ENCODE measurements at regions not wholly inside any gene's neighbourhood (a gene's known extent, or its start where the extent isn't known, plus 50 kb on each side); places are given as distances from the start of the nearest gene placed in this dataset.

- TF ChIP-seq, protein P1, sequence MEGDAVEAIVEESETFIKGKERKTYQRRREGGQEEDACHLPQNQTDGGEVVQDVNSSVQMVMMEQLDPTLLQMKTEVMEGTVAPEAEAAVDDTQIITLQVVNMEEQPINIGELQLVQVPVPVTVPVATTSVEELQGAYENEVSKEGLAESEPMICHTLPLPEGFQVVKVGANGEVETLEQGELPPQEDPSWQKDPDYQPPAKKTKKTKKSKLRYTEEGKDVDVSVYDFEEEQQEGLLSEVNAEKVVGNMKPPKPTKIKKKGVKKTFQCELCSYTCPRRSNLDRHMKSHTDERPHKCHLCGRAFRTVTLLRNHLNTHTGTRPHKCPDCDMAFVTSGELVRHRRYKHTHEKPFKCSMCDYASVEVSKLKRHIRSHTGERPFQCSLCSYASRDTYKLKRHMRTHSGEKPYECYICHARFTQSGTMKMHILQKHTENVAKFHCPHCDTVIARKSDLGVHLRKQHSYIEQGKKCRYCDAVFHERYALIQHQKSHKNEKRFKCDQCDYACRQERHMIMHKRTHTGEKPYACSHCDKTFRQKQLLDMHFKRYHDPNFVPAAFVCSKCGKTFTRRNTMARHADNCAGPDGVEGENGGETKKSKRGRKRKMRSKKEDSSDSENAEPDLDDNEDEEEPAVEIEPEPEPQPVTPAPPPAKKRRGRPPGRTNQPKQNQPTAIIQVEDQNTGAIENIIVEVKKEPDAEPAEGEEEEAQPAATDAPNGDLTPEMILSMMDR (IDR thresholded peaks at IDR 0.05) = no peak
- no peak for TF ChIP-seq EZH2 (IDR thresholded peaks at IDR 0.05)
Measured at GRCh38 chr9:134214386-134214765, 50.0 kb upstream of the RNU6ATAC start.

All from neural progenitor cell (in vitro differentiated cells).